WI38 (cell line): ENCODE measurements at regions not wholly inside any gene's neighbourhood (a gene's known extent, or its start where the extent isn't known, plus 50 kb on each side); places are given as distances from the start of the nearest gene placed in this dataset.
"Not testable (repeated sequence)": the region's sequence is repeated elsewhere in the genome, so short reads cannot be mapped to it uniquely, and the experiment has no call there.

ENCODE experiments used
- H3K4me3 ChIP-seq: 2 replicates; pipeline ENCODE4 v1.5.1; 2011; ENCODE audit warnings: low read depth, mild to moderate bottlenecking, control low read depth, low read length
- TF ChIP-seq, protein P1 (sequence below): IDR thresholded peaks from 2 replicates; pipeline ENCODE4 v1.5.1; 2012; ENCODE audit warnings: low read depth, mild to moderate bottlenecking, control low read depth, low read length

DNA sequence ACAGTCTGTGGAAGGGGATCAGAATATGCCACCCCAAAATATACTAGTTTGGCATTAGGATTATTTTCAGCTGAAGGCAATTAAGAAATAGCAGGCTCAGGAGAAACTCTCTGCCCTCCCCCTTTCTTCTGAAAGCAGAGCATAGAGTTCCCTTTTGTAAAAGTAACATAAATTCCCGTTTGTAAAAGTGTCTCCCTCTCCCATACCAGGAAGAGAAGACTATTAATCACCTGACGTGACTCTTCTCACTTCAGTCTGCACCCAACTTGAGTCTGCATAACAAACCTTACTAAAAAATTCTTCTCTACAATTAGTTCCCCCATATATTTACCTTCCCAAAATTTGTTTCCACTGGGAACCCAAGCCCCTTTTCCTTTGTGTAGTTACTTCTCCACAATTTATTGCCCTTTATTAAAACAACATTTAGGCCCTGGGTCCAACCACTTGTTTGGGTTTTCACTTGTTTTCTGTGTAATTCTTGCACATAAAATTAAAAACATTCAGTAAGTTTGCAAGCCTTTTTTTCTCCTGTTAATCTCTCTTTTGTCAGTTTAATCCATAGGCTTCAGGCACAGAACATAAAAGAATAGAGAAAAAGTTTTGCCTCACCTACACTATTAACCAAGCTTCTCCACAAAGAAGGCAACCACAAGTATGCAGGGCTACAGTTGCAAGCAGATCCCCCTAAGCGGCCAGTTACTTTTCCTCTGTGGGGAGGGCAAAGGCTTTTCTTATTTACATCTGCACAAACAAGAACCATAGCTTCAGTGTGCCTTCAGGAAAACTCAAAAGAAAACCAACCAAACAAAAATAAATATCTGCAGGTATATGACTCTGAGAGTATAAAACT is 73.8 kb upstream of the EPCAM start:
- no peak overlapping the region for H3K4me3 ChIP-seq
- TF ChIP-seq, protein P1, sequence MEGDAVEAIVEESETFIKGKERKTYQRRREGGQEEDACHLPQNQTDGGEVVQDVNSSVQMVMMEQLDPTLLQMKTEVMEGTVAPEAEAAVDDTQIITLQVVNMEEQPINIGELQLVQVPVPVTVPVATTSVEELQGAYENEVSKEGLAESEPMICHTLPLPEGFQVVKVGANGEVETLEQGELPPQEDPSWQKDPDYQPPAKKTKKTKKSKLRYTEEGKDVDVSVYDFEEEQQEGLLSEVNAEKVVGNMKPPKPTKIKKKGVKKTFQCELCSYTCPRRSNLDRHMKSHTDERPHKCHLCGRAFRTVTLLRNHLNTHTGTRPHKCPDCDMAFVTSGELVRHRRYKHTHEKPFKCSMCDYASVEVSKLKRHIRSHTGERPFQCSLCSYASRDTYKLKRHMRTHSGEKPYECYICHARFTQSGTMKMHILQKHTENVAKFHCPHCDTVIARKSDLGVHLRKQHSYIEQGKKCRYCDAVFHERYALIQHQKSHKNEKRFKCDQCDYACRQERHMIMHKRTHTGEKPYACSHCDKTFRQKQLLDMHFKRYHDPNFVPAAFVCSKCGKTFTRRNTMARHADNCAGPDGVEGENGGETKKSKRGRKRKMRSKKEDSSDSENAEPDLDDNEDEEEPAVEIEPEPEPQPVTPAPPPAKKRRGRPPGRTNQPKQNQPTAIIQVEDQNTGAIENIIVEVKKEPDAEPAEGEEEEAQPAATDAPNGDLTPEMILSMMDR = no peak

DNA sequence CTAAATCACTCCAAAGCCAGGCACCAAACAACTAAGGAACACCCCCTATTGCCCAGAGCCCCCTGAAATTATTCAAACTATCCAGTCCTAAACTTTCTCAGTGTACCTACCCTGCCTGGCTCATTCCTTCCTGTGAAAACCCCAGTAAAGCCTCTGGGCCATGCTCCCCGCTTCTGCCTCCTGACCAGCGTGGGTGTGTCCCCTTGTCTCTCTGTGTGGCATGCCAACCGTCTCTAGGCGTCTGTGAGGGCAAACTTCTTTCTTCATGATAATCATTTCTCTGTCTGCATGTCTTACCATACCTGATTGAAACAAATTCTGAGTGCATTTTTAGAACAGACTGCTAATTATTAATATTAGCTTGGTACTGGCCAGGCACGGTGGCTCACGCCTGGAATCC is 75.1 kb upstream of the EPCAM start:
- TF ChIP-seq, protein P1 = no peak
- H3K4me3 ChIP-seq = no peak overlapping the region

GRCh38 chr2:47288864-47289263 is 80.2 kb upstream of the EPCAM start:
- TF ChIP-seq, protein P1 = no peak
- H3K4me3 ChIP-seq = no peak overlapping the region

GRCh38 chr2:47283659-47284058 is 85.5 kb upstream of the EPCAM start:
- no peak overlapping the region for H3K4me3 ChIP-seq
- TF ChIP-seq, protein P1 = no peak

GRCh38 chr2:47282621-47283272 is 86.4 kb upstream of the EPCAM start:
- no peak overlapping the region for H3K4me3 ChIP-seq
- TF ChIP-seq, protein P1 = no peak

- not testable (repeated sequence) for H3K4me3 ChIP-seq
These were observed 89.6 kb upstream of the EPCAM start for GRCh38 chr2:47279525-47279924.

DNA sequence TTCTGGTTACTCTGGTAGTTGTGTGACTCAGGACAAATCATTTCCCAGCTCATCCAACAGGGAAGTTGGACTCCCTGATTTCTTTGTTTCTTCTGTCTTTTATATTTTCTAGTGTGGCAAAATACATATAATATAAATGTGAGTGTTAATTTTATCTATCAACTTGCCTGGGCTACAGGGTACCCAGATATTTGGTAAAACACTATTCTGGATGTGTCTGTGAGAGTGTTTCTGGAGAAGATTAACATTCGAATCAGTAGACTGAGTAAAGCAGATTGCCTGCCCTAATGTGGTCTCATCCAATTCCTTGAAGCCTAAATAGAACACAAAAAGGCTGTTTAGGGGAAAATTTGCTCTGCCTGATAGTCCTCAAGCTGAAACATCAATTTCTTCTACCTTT is 91.1 kb upstream of the EPCAM start:
- no peak overlapping the region for H3K4me3 ChIP-seq
- TF ChIP-seq, protein P1 = no peak

GRCh38 chr2:47277187-47277586 is 91.9 kb upstream of the EPCAM start:
- H3K4me3 ChIP-seq = no peak overlapping the region
- TF ChIP-seq, protein P1 = no peak
